ENCODE measurements at regions not wholly inside any gene's neighbourhood (a gene's known extent, or its start where the extent isn't known, plus 50 kb on each side); places are given as distances from the start of the nearest gene placed in this dataset.

GRCh38 chr11:70712471-70712870 lies 314.1 kb downstream of the CTTN start:
- DNase-seq, result no peak

- DNase-seq, result no peak
These were observed 314.9 kb downstream of the CTTN start for GRCh38 chr11:70713086-70713835.

GRCh38 chr11:70713988-70714665 lies 315.8 kb downstream of the CTTN start:
- DNase-seq, result no peak

GRCh38 chr11:70715166-70715951 lies 317.0 kb downstream of the CTTN start:
- DNase-seq, result no peak

- no peak for DNase-seq
These were observed 317.9 kb downstream of the CTTN start for GRCh38 chr11:70716216-70716615.

GRCh38 chr11:70716986-70717775 lies 318.9 kb downstream of the CTTN start:
- no peak for DNase-seq

- no peak for DNase-seq
These were observed 319.7 kb downstream of the CTTN start for GRCh38 chr11:70717936-70718595.

- no peak for DNase-seq
These were observed 321.2 kb downstream of the CTTN start for GRCh38 chr11:70719516-70719915.

GRCh38 chr11:70720281-70720680 lies 322.0 kb downstream of the CTTN start:
- no peak for DNase-seq

- DNase-seq, result no peak
These were observed 322.7 kb downstream of the CTTN start for GRCh38 chr11:70721006-70721405.

- DNase-seq, result no peak
These were observed 326.9 kb downstream of the CTTN start for GRCh38 chr11:70725278-70725677.

- DNase-seq, result no peak
These were observed 327.4 kb downstream of the CTTN start for GRCh38 chr11:70725739-70726138.

- no peak for DNase-seq
These were observed 328.7 kb downstream of the CTTN start for GRCh38 chr11:70727021-70727420.

- DNase-seq, result no peak
These were observed 329.7 kb downstream of the CTTN start for GRCh38 chr11:70727899-70728620.

GRCh38 chr11:70729949-70730348 lies 331.6 kb downstream of the CTTN start:
- no peak for DNase-seq

GRCh38 chr11:70730411-70730810 lies 332.1 kb downstream of the CTTN start:
- DNase-seq, result no peak

- DNase-seq, result no peak
These were observed 333.1 kb downstream of the CTTN start for GRCh38 chr11:70731271-70732022.

- DNase-seq, result no peak
These were observed 333.9 kb downstream of the CTTN start for GRCh38 chr11:70732023-70732880.

- no peak for DNase-seq
These were observed 334.5 kb downstream of the CTTN start for GRCh38 chr11:70732881-70733196.

All from activated CD4-positive, alpha-beta T cell treated with anti-CD3 and anti-CD28 coated beads for 48 hours (primary cell).